ENCODE measurements at regions not wholly inside any gene's neighbourhood (a gene's known extent, or its start where the extent isn't known, plus 50 kb on each side); places are given as distances from the start of the nearest gene placed in this dataset.

DNA sequence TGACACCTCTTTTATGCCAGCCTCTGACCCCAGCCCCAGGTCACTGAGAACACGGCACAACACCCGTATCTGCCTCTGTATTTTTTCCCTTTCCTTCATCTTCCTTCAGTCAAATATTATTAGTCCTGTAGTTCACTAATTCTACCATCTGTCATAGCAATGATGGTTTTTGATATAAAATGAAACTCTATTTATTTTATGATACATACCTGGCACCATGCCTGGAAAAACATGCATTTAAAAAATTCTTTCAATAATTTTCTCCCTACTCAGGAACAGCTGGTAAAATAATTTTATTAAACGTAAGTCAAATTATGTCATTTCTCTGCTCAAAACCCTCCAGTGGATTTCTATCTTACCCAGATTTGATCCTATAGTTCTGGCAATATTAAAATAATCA lies 224.7 kb downstream of the CDH7 start:
- TF ChIP-seq POLR2A (IDR thresholded peaks at IDR 0.05; ENCODE audit: borderline replicate concordance, extremely low read depth, insufficient read depth, insufficient read length), result no peak
- TF ChIP-seq REST (IDR thresholded peaks at IDR 0.05; ENCODE audit: low read depth), result no peak
- TF ChIP-seq RAD21 (IDR thresholded peaks at IDR 0.05; ENCODE audit: low read depth), result no peak
- no peak for TF ChIP-seq EZH2 (IDR thresholded peaks at IDR 0.05)
- TF ChIP-seq CTCF (IDR thresholded peaks at IDR 0.05 in 2 of 3, conservative IDR thresholded peaks at IDR 0.05 in 1 of 3; ENCODE audit: borderline replicate concordance in 1 of 3, insufficient read depth in 1 of 3, low read depth in 2 of 3, low read length in 2 of 3), result no peak
- TF ChIP-seq, protein P1, sequence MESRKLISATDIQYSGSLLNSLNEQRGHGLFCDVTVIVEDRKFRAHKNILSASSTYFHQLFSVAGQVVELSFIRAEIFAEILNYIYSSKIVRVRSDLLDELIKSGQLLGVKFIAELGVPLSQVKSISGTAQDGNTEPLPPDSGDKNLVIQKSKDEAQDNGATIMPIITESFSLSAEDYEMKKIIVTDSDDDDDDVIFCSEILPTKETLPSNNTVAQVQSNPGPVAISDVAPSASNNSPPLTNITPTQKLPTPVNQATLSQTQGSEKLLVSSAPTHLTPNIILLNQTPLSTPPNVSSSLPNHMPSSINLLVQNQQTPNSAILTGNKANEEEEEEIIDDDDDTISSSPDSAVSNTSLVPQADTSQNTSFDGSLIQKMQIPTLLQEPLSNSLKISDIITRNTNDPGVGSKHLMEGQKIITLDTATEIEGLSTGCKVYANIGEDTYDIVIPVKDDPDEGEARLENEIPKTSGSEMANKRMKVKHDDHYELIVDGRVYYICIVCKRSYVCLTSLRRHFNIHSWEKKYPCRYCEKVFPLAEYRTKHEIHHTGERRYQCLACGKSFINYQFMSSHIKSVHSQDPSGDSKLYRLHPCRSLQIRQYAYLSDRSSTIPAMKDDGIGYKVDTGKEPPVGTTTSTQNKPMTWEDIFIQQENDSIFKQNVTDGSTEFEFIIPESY (IDR thresholded peaks at IDR 0.05; ENCODE audit: extremely low read depth, insufficient replicate concordance, low read length), result no peak
- no peak for TF ChIP-seq YY1 (IDR thresholded peaks at IDR 0.05; ENCODE audit: extremely low read depth, insufficient replicate concordance, low read depth, low read length)
- TF ChIP-seq POLR2AphosphoS5 (IDR thresholded peaks at IDR 0.05; ENCODE audit: low read depth, low read length), result no peak
- no peak for TF ChIP-seq JUND (IDR thresholded peaks at IDR 0.05)
- TF ChIP-seq SP1 (IDR thresholded peaks at IDR 0.05; ENCODE audit: low read depth), result no peak

Measured in HCT116 (cell line).